Stimulated activated CD8-positive, alpha-beta memory T cell treated with anti-CD3 and anti-CD28 coated beads, Interleukin-12 subunit alpha, Interleukin-12 subunit beta, amount 100 ng/mL, for 24 hours (primary cell): ENCODE measurements at regions not wholly inside any gene's neighbourhood (a gene's known extent, or its start where the extent isn't known, plus 50 kb on each side); places are given as distances from the start of the nearest gene placed in this dataset.

Source experiments
- DNase-seq: peaks from one replicate; pipeline ENCODE4 v3.0.0-alpha.2; 2020; ENCODE audit errors: extremely low read depth

GRCh38 chr5:123814801-123815470, 303.0 kb downstream of the CSNK1G3 start:
- DNase-seq, result no peak

- DNase-seq, result no peak
Measured at GRCh38 chr5:123813937-123814624, 302.1 kb downstream of the CSNK1G3 start.

GRCh38 chr5:123813264-123813663, 301.3 kb downstream of the CSNK1G3 start:
- DNase-seq, result no peak

GRCh38 chr5:123811831-123812230, 299.9 kb downstream of the CSNK1G3 start:
- no peak for DNase-seq

- DNase-seq, result no peak
Measured at GRCh38 chr5:123810746-123811340, 298.9 kb downstream of the CSNK1G3 start.

- no peak for DNase-seq
Measured at GRCh38 chr5:123810253-123810652, 298.3 kb downstream of the CSNK1G3 start.

- no peak for DNase-seq
Measured at GRCh38 chr5:123809594-123810221, 297.7 kb downstream of the CSNK1G3 start.

- no peak for DNase-seq
Measured at GRCh38 chr5:123808461-123809380, 296.7 kb downstream of the CSNK1G3 start.

GRCh38 chr5:123807177-123807945, 295.4 kb downstream of the CSNK1G3 start:
- no peak for DNase-seq

- DNase-seq, result no peak
Measured at GRCh38 chr5:123806644-123807043, 294.7 kb downstream of the CSNK1G3 start.

GRCh38 chr5:123805300-123805699, 293.3 kb downstream of the CSNK1G3 start:
- DNase-seq, result no peak

GRCh38 chr5:123803359-123803758, 291.4 kb downstream of the CSNK1G3 start:
- DNase-seq, result no peak

- no peak for DNase-seq
Measured at GRCh38 chr5:123802298-123802951, 290.4 kb downstream of the CSNK1G3 start.

- no peak for DNase-seq
Measured at GRCh38 chr5:123800640-123801039, 288.7 kb downstream of the CSNK1G3 start.

- no peak for DNase-seq
Measured at GRCh38 chr5:123795688-123796087, 283.7 kb downstream of the CSNK1G3 start.

GRCh38 chr5:123790226-123790625, 278.2 kb downstream of the CSNK1G3 start:
- no peak for DNase-seq

GRCh38 chr5:123787635-123788034, 275.7 kb downstream of the CSNK1G3 start:
- DNase-seq, result no peak

- DNase-seq, result no peak
Measured at GRCh38 chr5:123787136-123787535, 275.2 kb downstream of the CSNK1G3 start.

- DNase-seq, result no peak
Measured at GRCh38 chr5:123786411-123786810, 274.4 kb downstream of the CSNK1G3 start.
